ENCODE measurements at regions not wholly inside any gene's neighbourhood (a gene's known extent, or its start where the extent isn't known, plus 50 kb on each side); places are given as distances from the start of the nearest gene placed in this dataset.

- Mint-ChIP-seq H3K27me3 (ENCODE audit: insufficient read depth) (peaks cover 2% of the 10 kb centered on the region; the same call in 1 of the 2 replicates), H3K4me3 (no peak overlapping the region), H3K27ac (no peak overlapping the region), H3K4me1 (ENCODE audit: low read depth) (peaks cover 34% of the 10 kb centered on the region), H3K9me3 (no peaks in the 10 kb centered on the region), H3K36me3 (ENCODE audit: low read depth) (no peaks in the 10 kb centered on the region)
- DNase-seq, result no peak
- TF ChIP-seq CTCF (IDR thresholded peaks at IDR 0.05), result no peak
Measured at GRCh38 chr4:34253239-34253638, 1991.1 kb downstream of the ARAP2 start.

GRCh38 chr4:34258176-34258575 lies 1986.1 kb downstream of the ARAP2 start:
- Mint-ChIP-seq H3K4me1 (ENCODE audit: low read depth) (peaks cover 25% of the 10 kb centered on the region), H3K9me3 (no peaks in the 10 kb centered on the region), H3K27me3 (ENCODE audit: insufficient read depth) (no peaks in the 10 kb centered on the region), H3K36me3 (ENCODE audit: low read depth) (no peaks in the 10 kb centered on the region), H3K4me3 (no peak overlapping the region), H3K27ac (no peak overlapping the region; the same call in 1 of the 2 replicates)
- no peak for DNase-seq
- TF ChIP-seq CTCF (IDR thresholded peaks at IDR 0.05), result no peak

- no peak overlapping the region for H3K27ac Mint-ChIP-seq
- TF ChIP-seq CTCF (IDR thresholded peaks at IDR 0.05), result no peak
- no peak overlapping the region for H3K4me3 Mint-ChIP-seq
- no peaks in the 10 kb centered on the region for H3K27me3 Mint-ChIP-seq (ENCODE audit: insufficient read depth)
- no peak for DNase-seq
- peaks cover 19% of the 10 kb centered on the region for H3K4me1 Mint-ChIP-seq (ENCODE audit: low read depth)
- H3K36me3 Mint-ChIP-seq (ENCODE audit: low read depth), result no peaks in the 10 kb centered on the region
- no peaks in the 10 kb centered on the region for H3K9me3 Mint-ChIP-seq
Measured at GRCh38 chr4:34261799-34262314, 1982.5 kb downstream of the ARAP2 start.

- Mint-ChIP-seq H3K4me3 (no peak overlapping the region), H3K36me3 (ENCODE audit: low read depth) (no peaks in the 10 kb centered on the region), H3K4me1 (ENCODE audit: low read depth) (no peaks in the 10 kb centered on the region; the same call in 1 of the 2 replicates), H3K27me3 (ENCODE audit: insufficient read depth) (peaks cover 3% of the 10 kb centered on the region; the same call in 1 of the 2 replicates), H3K27ac (no peak overlapping the region), H3K9me3 (no peaks in the 10 kb centered on the region)
- no peak for DNase-seq
- no peak for TF ChIP-seq CTCF (IDR thresholded peaks at IDR 0.05)
Measured at GRCh38 chr4:34269613-34270012, 1974.7 kb downstream of the ARAP2 start.

GRCh38 chr4:34271479-34272355 lies 1972.6 kb downstream of the ARAP2 start:
- H3K4me3 Mint-ChIP-seq, result no peak overlapping the region
- H3K36me3 Mint-ChIP-seq (ENCODE audit: low read depth), result no peaks in the 10 kb centered on the region
- H3K27ac Mint-ChIP-seq, result no peak overlapping the region
- H3K27me3 Mint-ChIP-seq (ENCODE audit: insufficient read depth), result peaks cover 3% of the 10 kb centered on the region; the same call in 1 of the 2 replicates
- no peaks in the 10 kb centered on the region for H3K9me3 Mint-ChIP-seq
- DNase-seq, result no peak
- no peak for TF ChIP-seq CTCF (IDR thresholded peaks at IDR 0.05)
- H3K4me1 Mint-ChIP-seq (ENCODE audit: low read depth), result no peaks in the 10 kb centered on the region; the same call in 1 of the 2 replicates

Measured in HFFc6 (cell line).